K562 (cell line): ENCODE measurements at regions not wholly inside any gene's neighbourhood (a gene's known extent, or its start where the extent isn't known, plus 50 kb on each side); places are given as distances from the start of the nearest gene placed in this dataset.

Source experiments
- CREBBP ChIP-seq: IDR thresholded peaks from one replicate; pipeline ENCODE4 v1.6.1; 2012; ENCODE audit warnings: low read depth, mild to moderate bottlenecking, control low read depth, inconsistent platforms, low read length
- ETV6 ChIP-seq, 3 experiments: fragments of 150-350 bp in 1 of 3; sonication (generic) in 1 of 3; formaldehyde crosslinking in 1 of 3; IDR thresholded peaks; 2 replicates each; pipeline versions ENCODE4 v1.6.1 to v1.8.0; 2014 to 2022; ENCODE audit warnings: borderline replicate concordance in 2 of 3, low read depth in 2 of 3, antibody characterized with exemption in 1 of 3, low read length in 1 of 3, mild to moderate bottlenecking in 1 of 3, missing genetic modification reagents in 1 of 3
- ZBTB40 ChIP-seq, 2 experiments: fragments of 450-650 bp in 1 of 2; sonication (generic) in 1 of 2; formaldehyde crosslinking in 1 of 2; IDR thresholded peaks; 2 replicates each; pipeline versions ENCODE4 v1.7.1 to v1.9.0; 2016 to 2022; ENCODE audit warnings: inconsistent platforms in 1 of 2, mild to moderate bottlenecking in 1 of 2, missing genetic modification reagents in 1 of 2

GRCh38 chr2:34401186-34401585 is 802.1 kb upstream of the FAM98A start (continued):
- TF ChIP-seq ETV6 (IDR thresholded peaks at IDR 0.05; ENCODE audit: borderline replicate concordance in 1 of 2, low read depth in 2 of 2, low read length in 1 of 2) (no peak), ETV6 (CRISPR knock-in tag; IDR thresholded peaks at IDR 0.05; ENCODE audit: borderline replicate concordance) (no peak), CREBBP (no peak), ZBTB40 (IDR thresholded peaks at IDR 0.05) (no peak), ZBTB40 (CRISPR knock-in tag; IDR thresholded peaks at IDR 0.05) (no peak)
